IMR-90 (cell line): ENCODE measurements at regions not wholly inside any gene's neighbourhood (a gene's known extent, or its start where the extent isn't known, plus 50 kb on each side); places are given as distances from the start of the nearest gene placed in this dataset.

ENCODE experiments used
- ATAC-seq: fragments of 200-7000 bp; cut with Tn5 transposase; 2 replicates; pipeline ENCODE4 v1.9.1; 2020; ENCODE audit warnings: low read depth, mild to moderate bottlenecking, moderate library complexity
- BruUV-seq: library from RNA; stranded (reverse); fragments of 400-500 nt; replicated peaks from 2 replicates; lab custom pipeline; 2021; lab: Mats Ljungman, UMichigan
- CTCF ChIA-PET: fragments of 300-600 bp; formaldehyde crosslinking; extraction: SDS; loops from one replicate; lab custom pipeline; 2021; ENCODE audit warnings: antibody characterized with exemption; lab: Yijun Ruan, JAX
- POLR2A ChIA-PET: fragments of 300-600 bp; sonication (Branson Sonifier 250); formaldehyde crosslinking; loops from one replicate; lab custom pipeline; 2022; ENCODE audit warnings: antibody characterized with exemption; ENCODE audit not compliant: unreplicated experiment; lab: Charles Lee
- DNase-seq: peaks from one replicate; pipeline ENCODE4 v3.0.0; 2013
- H2AFZ ChIP-seq: replicated peaks from 2 replicates; pipeline ENCODE3; 2013; ENCODE audit warnings: low read length, mild to moderate bottlenecking; ENCODE audit not compliant: poor library complexity
- H2AK5ac ChIP-seq: 2 replicates; pipeline ENCODE4 v1.6.1; 2013; ENCODE audit warnings: low read depth, low read length, inconsistent platforms
- H2AK9ac ChIP-seq: replicated peaks from 2 replicates; pipeline ENCODE3; 2013; ENCODE audit warnings: mild to moderate bottlenecking, low read depth, low read length, moderate library complexity; ENCODE audit not compliant: poor library complexity
- H2BK120ac ChIP-seq: 2 replicates; pipeline ENCODE4 v1.6.1; 2013; ENCODE audit warnings: low read depth, low read length, inconsistent platforms
- H2BK15ac ChIP-seq: 3 replicates; pipeline ENCODE4 v1.6.1; 2013; ENCODE audit warnings: low read depth, low read length, inconsistent platforms
- H2BK20ac ChIP-seq: 2 replicates; pipeline ENCODE4 v1.6.1; 2013; ENCODE audit warnings: low read depth, mild to moderate bottlenecking, inconsistent platforms, low read length, moderate library complexity
- H2BK5ac ChIP-seq: 2 replicates; pipeline ENCODE4 v1.6.1; 2013; ENCODE audit warnings: mild to moderate bottlenecking, low read depth, low read length, inconsistent platforms; ENCODE audit not compliant: poor library complexity, severe bottlenecking
- H3K14ac ChIP-seq: replicated peaks from 2 replicates; pipeline ENCODE4 v1.6.1; 2013; ENCODE audit warnings: low read depth, low read length, inconsistent platforms
- H3K18ac ChIP-seq: 2 replicates; pipeline ENCODE4 v1.6.1; 2013; ENCODE audit warnings: low read depth, low read length, control low read depth
- H3K23ac ChIP-seq: 2 replicates; pipeline ENCODE4 v1.6.1; 2013; ENCODE audit warnings: low read depth, low read length, inconsistent platforms
- H3K27ac ChIP-seq: 2 replicates; pipeline ENCODE4 v1.5.1; 2013; ENCODE audit warnings: mild to moderate bottlenecking, control low read depth, low read length; ENCODE audit not compliant: insufficient read depth
- H3K27me3 ChIP-seq: 2 replicates; pipeline ENCODE4 v1.6.1; 2013; ENCODE audit warnings: low read length; ENCODE audit not compliant: control insufficient read depth, insufficient read depth
- H3K36me3 ChIP-seq: 2 replicates; pipeline ENCODE4 v1.6.1; 2013; ENCODE audit warnings: low read length, mixed read lengths; ENCODE audit not compliant: control insufficient read depth, insufficient read depth
- H3K4ac ChIP-seq: 2 replicates; pipeline ENCODE4 v1.6.1; 2013; ENCODE audit warnings: low read depth, low read length, inconsistent platforms
- H3K4me1 ChIP-seq: 2 replicates; pipeline ENCODE4 v1.6.1; 2013; ENCODE audit warnings: low read length, mixed read lengths; ENCODE audit not compliant: control insufficient read depth, insufficient read depth
- H3K4me2 ChIP-seq: 2 replicates; pipeline ENCODE4 v1.6.1; 2013; ENCODE audit warnings: low read depth, mild to moderate bottlenecking, control low read depth, low read length, moderate library complexity
- H3K4me3 ChIP-seq: 2 replicates; pipeline ENCODE4 v1.5.1; 2013; ENCODE audit warnings: low read depth, mild to moderate bottlenecking, control low read depth, low read length, moderate library complexity; ENCODE audit not compliant: insufficient read depth
- H3K56ac ChIP-seq: 2 replicates; pipeline ENCODE4 v1.6.1; 2013; ENCODE audit warnings: low read length, inconsistent platforms; ENCODE audit not compliant: insufficient read depth; ENCODE audit errors: extremely low read depth
- H3K79me1 ChIP-seq, 2 experiments: 2 replicates each; pipeline ENCODE4 v1.6.1; 2013; ENCODE audit warnings: low read length in 2 of 2, inconsistent platforms in 1 of 2, low read depth in 1 of 2
- H3K9ac ChIP-seq: 2 replicates; pipeline ENCODE4 v1.6.1; 2013; ENCODE audit warnings: low read depth, low read length, control low read depth
- H3K9me1 ChIP-seq: 2 replicates; pipeline ENCODE4 v1.6.1; 2013; ENCODE audit warnings: low read length, inconsistent platforms; ENCODE audit not compliant: insufficient read depth
- H3K9me3 ChIP-seq: 2 replicates; pipeline ENCODE4 v1.6.1; 2013; ENCODE audit warnings: low read length; ENCODE audit not compliant: control insufficient read depth, insufficient read depth
- H4K20me1 ChIP-seq: 2 replicates; pipeline ENCODE4 v1.6.1; 2013; ENCODE audit warnings: low read length, inconsistent platforms; ENCODE audit not compliant: insufficient read depth
- H4K5ac ChIP-seq: 2 replicates; pipeline ENCODE4 v1.6.1; 2013; ENCODE audit warnings: mild to moderate bottlenecking, low read depth, low read length, control low read depth
- H4K8ac ChIP-seq, 2 experiments: 2 replicates each; pipeline ENCODE4 v1.6.1; 2013; ENCODE audit warnings: low read depth in 2 of 2, low read length in 2 of 2, control low read depth in 1 of 2, inconsistent platforms in 1 of 2
- H4K91ac ChIP-seq: 2 replicates; pipeline ENCODE4 v1.6.1; 2013; ENCODE audit warnings: low read depth, low read length, inconsistent platforms; ENCODE audit not compliant: insufficient read depth
- BHLHE40 ChIP-seq: fragments of 150-350 bp; IDR thresholded peaks from 2 replicates; pipeline ENCODE4 v1.6.1; 2016; ENCODE audit warnings: mild to moderate bottlenecking, low read depth, low read length
- CEBPB ChIP-seq: IDR thresholded peaks from 2 replicates; pipeline ENCODE4 v1.6.1; 2012; ENCODE audit warnings: low read depth, low read length, improper control_type of control experiment
- ELK1 ChIP-seq: fragments of 150-350 bp; IDR thresholded peaks from 2 replicates; pipeline ENCODE4 v1.6.1; 2016; ENCODE audit warnings: low read depth, mild to moderate bottlenecking, low read length, moderate library complexity, borderline replicate concordance
- FOS ChIP-seq: fragments of 150-350 bp; IDR thresholded peaks from 2 replicates; pipeline ENCODE4 v1.6.1; 2016; ENCODE audit warnings: low read depth, low read length
- MAFK ChIP-seq: IDR thresholded peaks from 2 replicates; pipeline ENCODE4 v1.6.1; 2012; ENCODE audit warnings: low read depth, low read length, improper control_type of control experiment
- MAZ ChIP-seq: IDR thresholded peaks from 2 replicates; pipeline ENCODE4 v1.6.1; 2012; ENCODE audit warnings: low read depth, mild to moderate bottlenecking, low read length, improper control_type of control experiment, moderate library complexity, borderline replicate concordance
- MXI1 ChIP-seq: IDR thresholded peaks from 2 replicates; pipeline ENCODE4 v1.6.1; 2012; ENCODE audit warnings: low read depth, mild to moderate bottlenecking, low read length, moderate library complexity, borderline replicate concordance
- NFE2L2 ChIP-seq: fragments of 150-350 bp; IDR thresholded peaks from 2 replicates; pipeline ENCODE4 v1.6.1; 2016; ENCODE audit warnings: low read depth, mild to moderate bottlenecking, low read length
- POLR2A ChIP-seq: IDR thresholded peaks from 2 replicates; pipeline ENCODE4 v1.6.1; 2012; ENCODE audit warnings: mild to moderate bottlenecking, low read depth, low read length
- RAD21 ChIP-seq: IDR thresholded peaks from 2 replicates; pipeline ENCODE4 v1.6.1; 2012; ENCODE audit warnings: low read length, improper control_type of control experiment
- RCOR1 ChIP-seq: IDR thresholded peaks from 2 replicates; pipeline ENCODE4 v1.6.1; 2012; ENCODE audit warnings: mild to moderate bottlenecking, low read length, improper control_type of control experiment; ENCODE audit not compliant: insufficient replicate concordance
- RFX5 ChIP-seq: IDR thresholded peaks from 2 replicates; pipeline ENCODE4 v1.8.0; 2012; ENCODE audit warnings: low read depth, mild to moderate bottlenecking, low read length, moderate library complexity
- SMC3 ChIP-seq: fragments of 150-350 bp; IDR thresholded peaks from 2 replicates; pipeline ENCODE4 v1.6.1; 2016; ENCODE audit warnings: low read depth, mild to moderate bottlenecking, antibody characterized with exemption, low read length, moderate library complexity
- USF2 ChIP-seq: fragments of 150-350 bp; IDR thresholded peaks from 2 replicates; pipeline ENCODE4 v1.6.1; 2017; ENCODE audit warnings: mild to moderate bottlenecking, antibody characterized with exemption, low read length, low read depth
- WGBS, 2 experiments: methylation state at CpG; one replicate each; pipeline versions ENCODE4 v1.1.5 to v1.1.7; 2013; ENCODE audit warnings: missing lambda C conversion rate in 2 of 2; ENCODE audit not compliant: insufficient read length in 1 of 2; ENCODE audit errors: extremely low coverage in 2 of 2; 5-methylcytosine and 5-hydroxymethylcytosine counted together
- dilution Hi-C: fragments of 300-500 bp; cut with HindIII; formaldehyde crosslinking; loops from one replicate; pipeline ENCODE4 v1.14.3; 2018; ENCODE audit warnings: low sequenced_read_pairs; ENCODE audit not compliant: unreplicated experiment
- in situ Hi-C: fragments of 300-500 bp; cut with MboI; formaldehyde crosslinking; loops from 3 replicates; pipeline ENCODE4 v1.14.3; 2019; ENCODE audit warnings: low sequenced_read_pairs, inconsistent platforms, mixed read lengths
- intact Hi-C: fragments of 100-400 bp; cut with micrococcal nuclease; formaldehyde crosslinking; loops from 2 replicates; pipeline ENCODE4 v1.10.0; 2022
- TF ChIP-seq, protein P1 (sequence below): conservative IDR thresholded peaks from 2 replicates; pipeline ENCODE4 v1.5.1; 2012; ENCODE audit warnings: mild to moderate bottlenecking, low read depth, low read length, improper control_type of control experiment

DNA sequence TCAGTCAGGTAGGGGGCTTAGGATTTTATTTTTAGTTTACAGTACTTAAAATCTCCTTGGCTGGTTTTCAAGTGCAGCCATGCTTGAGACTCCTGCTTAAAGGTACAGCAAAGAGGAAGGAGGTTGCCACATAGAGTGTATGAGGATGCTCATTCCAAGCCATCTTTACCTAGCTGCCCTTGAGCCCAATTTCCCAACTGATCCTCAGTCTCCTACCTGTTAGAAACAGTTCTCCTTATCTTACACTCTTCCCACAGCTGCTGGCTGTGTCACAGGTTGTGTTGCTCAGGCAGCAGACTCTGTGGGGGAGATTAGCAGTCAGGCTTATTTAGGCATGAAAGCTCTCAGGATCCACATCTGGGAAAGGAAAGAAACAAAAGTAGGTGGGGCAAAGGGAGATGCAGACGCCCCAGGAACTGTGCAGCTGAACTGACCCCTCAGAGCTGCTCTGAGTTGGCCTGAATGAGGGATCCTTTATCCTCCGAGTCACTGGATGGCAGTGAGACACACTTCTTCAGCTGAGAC lies 95.1 kb downstream of the NMUR2 start:
- Histone ChIP-seq H3K9me1 (no peaks in the 10 kb centered on the region), H2AK5ac (no peak overlapping the region), H3K4ac (no peak overlapping the region), H2AFZ (no peak overlapping the region), H3K4me1 (no peaks in the 10 kb centered on the region), H2BK5ac (no peak overlapping the region), H3K9ac (no peak overlapping the region), H2BK120ac (no peak overlapping the region), H3K36me3 (no peaks in the 10 kb centered on the region), H3K9me3 (peaks cover 15% of the 10 kb centered on the region), H2AK9ac (no peak overlapping the region), H3K27ac (no peak overlapping the region), H3K56ac (no peak overlapping the region), H2BK15ac (no peak overlapping the region), H4K20me1 (no peaks in the 10 kb centered on the region), H4K5ac (no peak overlapping the region), H4K8ac (no peak overlapping the region), H4K91ac (no peak overlapping the region), H3K14ac (no peak overlapping the region), H3K4me2 (no peak overlapping the region), H3K4me3 (no peak overlapping the region), H3K79me1 (no peaks in the 10 kb centered on the region), H3K27me3 (no peaks in the 10 kb centered on the region), H3K18ac (no peak overlapping the region), H2BK20ac (no peak overlapping the region), H3K23ac (no peak overlapping the region)
- ATAC-seq, result no peak
- dilution Hi-C loops (no loop called here), in situ Hi-C loops (no loop called here), intact Hi-C loops (no loop called here)
- BruUV-seq, result no TSS peak
- DNase-seq, result no peak
- ChIA-PET CTCF (no interaction called here), POLR2A (no interaction called here)
- TF ChIP-seq MXI1 (no peak), NFE2L2 (no peak), ELK1 (no peak), USF2 (no peak), MAZ (no peak), SMC3 (no peak), BHLHE40 (no peak), RFX5 (no peak), RAD21 (no peak), RCOR1 (no peak), FOS (no peak), CEBPB (no peak), POLR2A (no peak), MAFK (no peak)
- TF ChIP-seq, protein P1, sequence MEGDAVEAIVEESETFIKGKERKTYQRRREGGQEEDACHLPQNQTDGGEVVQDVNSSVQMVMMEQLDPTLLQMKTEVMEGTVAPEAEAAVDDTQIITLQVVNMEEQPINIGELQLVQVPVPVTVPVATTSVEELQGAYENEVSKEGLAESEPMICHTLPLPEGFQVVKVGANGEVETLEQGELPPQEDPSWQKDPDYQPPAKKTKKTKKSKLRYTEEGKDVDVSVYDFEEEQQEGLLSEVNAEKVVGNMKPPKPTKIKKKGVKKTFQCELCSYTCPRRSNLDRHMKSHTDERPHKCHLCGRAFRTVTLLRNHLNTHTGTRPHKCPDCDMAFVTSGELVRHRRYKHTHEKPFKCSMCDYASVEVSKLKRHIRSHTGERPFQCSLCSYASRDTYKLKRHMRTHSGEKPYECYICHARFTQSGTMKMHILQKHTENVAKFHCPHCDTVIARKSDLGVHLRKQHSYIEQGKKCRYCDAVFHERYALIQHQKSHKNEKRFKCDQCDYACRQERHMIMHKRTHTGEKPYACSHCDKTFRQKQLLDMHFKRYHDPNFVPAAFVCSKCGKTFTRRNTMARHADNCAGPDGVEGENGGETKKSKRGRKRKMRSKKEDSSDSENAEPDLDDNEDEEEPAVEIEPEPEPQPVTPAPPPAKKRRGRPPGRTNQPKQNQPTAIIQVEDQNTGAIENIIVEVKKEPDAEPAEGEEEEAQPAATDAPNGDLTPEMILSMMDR, result no peak
- no CpG with 5 or more reads among the region's 2 CpGs for WGBS, 2 experiments
